ENCODE measurements at regions not wholly inside any gene's neighbourhood (a gene's known extent, or its start where the extent isn't known, plus 50 kb on each side); places are given as distances from the start of the nearest gene placed in this dataset.

DNA sequence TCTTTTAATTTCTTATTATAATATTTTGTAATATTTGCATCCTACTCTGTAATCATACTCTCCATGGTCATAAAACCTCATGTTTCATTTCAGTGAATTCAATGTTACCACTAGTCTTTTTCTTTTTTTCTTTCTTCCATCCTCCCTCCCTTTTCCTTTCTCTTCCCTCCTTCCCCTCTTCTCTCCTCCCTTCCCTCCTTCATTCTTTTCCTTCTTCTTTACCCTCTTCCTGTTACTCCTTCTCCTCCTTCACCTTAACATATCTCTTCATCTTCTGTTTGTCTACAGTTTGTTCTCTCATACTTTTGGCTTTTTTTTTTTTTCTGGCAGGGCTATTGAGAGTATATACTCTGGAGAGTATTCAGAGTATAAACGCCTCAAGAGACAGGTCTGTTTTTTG is 491.6 kb upstream of the ID2 start:
- DNase-seq (ENCODE audit: low spot score) = no peak

DNA sequence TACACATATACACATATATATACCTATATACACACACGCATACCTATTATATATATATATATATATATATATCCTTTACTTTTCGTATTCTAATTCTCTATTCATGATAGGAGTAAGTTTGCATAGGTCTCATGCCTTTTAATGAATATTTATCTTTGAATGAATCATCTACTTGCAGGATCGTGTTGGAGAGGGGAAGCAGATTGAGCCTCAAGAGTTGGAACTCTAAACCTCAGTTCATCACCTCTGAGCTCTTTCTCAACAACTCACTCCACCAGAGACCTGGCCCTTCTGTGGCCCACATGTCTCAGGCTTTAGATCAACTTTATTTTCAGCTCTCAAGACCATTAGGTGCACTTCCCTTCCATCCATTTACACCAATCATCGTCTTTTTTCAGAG is 490.4 kb upstream of the ID2 start:
- DNase-seq (ENCODE audit: low spot score) = no peak

DNA sequence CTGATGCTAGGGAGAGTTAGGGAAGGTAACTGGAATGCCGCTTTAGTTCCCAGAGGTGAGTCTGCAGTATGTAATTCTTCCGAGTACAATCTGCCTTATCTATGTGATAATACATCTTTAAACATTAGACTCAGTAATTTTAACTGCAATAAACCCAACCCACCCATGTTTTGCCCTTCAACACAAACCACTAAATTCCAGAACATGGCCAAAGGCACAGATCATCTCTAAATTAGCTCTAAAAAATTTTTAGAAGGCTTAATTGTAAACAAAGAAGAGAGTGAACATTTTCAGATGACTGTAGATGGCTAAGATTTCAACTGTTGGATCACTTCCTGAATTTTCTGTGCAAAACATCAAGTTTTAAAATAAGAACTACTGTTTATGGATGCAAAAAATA is 488.7 kb upstream of the ID2 start:
- DNase-seq (ENCODE audit: low spot score) = no peak

DNA sequence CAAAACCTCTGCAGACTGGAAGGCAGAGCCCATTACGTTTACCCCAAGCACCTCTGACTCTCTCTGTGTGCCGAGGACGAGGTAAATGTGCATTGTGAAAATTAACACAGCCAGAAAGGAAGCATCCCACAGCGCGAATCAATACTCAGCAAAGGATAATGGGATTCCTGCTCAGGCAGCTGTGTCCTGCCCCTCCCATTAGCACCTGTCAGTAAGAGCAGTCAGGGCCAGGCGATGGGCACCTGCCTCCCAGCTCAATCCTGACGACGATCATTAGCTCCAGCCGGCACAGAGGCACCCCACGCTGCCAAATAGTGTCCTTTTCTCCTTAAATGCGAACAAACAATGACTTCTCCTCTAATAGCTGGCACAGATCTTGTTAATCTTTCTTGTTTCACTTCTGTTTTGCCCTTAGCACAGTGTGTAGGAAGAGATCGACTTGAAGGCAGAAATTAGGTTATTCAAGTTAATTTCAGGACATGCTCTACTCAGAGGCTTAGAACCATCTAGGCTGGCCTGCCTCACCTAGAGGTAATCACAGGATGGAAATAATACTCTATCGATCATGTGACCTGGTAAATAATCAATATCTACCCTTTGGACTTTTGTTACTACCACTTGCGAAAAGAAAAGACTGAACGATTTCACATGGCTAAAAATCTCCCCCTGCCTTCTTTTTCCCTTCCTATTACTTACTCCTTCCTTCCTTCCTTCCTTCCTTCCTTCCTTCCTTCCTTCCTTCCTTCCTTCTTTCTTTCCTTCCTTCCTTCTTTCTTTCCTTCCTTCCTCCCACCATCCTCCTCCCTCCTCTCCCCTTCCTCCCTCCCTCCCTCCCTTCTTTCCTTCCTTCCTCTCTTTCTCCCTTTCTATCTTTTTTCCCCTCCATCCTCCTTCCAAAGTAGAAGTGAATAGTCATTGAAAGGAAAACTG is 487.9 kb upstream of the ID2 start:
- no peak for DNase-seq (ENCODE audit: low spot score)

DNA sequence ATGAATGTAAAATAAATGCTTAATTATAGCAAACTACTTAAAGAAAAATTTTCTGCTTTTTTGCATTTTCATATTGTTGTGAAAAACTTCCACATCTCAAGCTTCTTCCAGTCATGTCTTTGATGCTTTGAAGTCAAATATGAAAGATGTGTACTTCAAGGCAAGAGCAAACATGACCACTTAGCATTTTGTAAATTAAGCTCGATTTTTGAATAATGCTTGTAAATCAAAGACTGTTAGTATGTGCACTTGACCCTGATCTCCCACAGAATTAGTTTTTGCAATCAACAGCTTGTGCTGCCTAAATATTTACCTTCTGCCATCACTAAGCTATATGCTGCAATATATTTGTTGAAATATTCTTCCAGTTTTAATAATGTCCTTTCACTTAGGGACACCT is 486.1 kb upstream of the ID2 start:
- no peak for DNase-seq (ENCODE audit: low spot score)

DNA sequence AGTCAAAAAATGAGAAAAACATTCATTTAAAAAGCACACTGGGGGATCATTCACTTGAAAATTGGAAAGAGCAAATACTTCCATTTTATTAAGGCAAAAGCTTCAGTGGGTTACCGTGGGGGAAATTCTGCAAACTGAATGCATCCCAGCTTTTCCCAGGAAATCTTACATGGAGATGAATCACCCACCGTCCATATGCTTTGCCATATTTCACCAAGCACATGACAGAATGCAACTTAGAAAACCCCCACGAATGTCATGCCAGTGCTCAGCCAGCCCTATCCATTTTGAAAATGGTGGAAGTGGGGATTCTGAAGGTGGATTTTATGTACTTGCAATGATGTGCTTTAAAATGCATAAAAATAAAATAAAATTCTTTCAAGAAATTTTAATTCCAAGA is 485.5 kb upstream of the ID2 start:
- no peak for DNase-seq (ENCODE audit: low spot score)

DNA sequence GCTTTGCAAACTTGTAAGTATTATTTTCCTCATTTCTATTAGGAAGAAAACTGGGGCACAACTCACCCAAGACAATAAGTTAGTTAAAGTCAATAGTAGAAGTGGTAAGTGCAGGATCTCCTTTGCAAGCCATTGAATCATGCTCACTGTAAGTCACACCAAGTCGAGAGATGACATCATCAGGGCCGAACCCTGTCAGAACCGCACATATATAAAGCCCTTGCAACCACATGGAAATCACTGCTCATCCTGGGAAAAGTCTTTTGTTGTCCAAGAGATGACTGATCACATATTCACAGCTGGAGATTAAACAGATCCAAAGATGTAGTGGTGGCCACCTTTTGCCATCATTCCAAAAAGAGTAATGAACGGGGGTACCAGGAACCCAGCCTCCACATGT is 484.8 kb upstream of the ID2 start:
- no peak for DNase-seq (ENCODE audit: low spot score)

DNA sequence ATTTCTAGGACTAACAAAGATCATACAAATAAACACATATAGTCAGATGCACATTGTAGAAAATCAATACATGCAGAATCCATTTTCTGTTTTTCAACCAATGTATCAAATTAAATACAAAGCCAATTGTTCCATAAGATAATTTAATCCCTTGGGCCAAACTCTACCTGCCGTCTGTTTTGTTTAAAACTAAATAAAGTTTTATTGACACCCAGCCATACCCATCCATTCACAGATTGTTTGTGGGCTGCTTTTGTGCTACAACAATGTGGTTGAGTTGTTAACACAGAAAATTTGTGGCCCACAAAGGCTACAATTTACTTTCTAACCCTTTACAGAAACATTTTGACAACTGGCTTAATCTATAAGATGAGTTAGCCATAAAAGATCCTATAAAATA is 484.0 kb upstream of the ID2 start:
- no peak for DNase-seq (ENCODE audit: low spot score)

DNA sequence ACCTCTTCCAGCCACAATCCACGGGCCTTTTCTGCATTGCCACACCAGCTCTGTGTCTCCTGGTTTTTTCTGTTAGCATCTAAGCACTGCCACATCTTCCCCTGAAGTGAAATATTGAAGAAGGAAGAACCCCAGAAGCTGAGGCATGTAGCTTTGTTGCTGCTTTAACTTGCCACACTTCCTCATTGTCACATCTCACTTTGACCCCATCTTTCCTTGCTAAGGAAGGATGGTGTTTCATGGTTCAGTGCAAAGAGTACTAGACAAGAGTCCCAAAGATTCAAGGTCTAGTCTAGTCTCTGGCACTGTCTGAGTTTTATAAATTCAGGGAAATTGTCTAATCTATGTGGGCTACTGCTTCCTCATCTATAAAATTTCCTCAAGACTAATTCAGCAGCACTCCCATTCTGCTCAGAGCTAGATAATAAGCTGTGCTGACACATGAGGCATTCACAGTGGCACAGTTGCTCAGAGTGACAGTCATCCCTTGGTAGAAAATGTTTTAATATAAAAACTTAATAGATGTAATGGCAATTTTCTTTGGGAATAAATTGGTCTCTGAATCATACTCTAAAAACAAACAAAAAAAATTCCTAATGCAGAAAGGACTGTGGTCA is 483.0 kb upstream of the ID2 start:
- no peak for DNase-seq (ENCODE audit: low spot score)

DNA sequence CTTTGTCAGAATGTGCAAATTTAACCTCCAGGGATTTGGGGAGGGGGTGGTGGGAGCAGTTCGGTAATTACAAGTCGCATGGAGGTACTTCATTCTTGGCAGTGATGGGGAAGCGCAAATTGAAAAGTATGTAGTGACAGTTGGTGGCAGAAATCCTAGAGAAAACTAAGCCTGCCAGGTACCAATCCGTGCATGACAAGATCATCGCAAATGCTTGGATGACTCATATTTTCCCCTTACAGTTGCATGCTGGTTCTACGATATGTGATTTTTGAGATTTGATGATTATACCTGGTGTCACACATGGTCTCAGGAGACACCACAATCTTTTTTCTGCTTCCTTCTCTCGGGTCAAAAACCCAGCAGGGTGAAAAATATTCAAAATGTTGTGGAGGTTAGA is 479.7 kb upstream of the ID2 start:
- DNase-seq (ENCODE audit: low spot score) = no peak

DNA sequence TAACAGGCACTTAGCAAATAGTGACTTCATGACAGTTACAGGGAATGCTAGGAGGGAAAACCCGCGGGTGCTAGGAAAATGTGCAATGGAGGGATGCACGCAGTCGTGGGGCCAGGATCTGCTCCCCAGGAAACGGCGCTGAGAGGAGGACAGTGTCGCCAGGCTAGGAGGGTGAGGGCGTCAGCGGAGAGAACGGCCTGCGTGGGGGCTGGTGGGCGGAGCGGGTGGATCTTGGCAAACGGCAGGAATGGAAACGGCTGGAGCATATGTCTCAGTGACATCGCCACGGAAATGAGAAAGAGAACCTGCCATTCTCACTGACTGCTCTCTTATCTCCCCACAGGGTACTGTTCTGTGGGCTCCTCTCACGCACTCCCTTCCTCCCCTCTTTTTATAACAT is 478.5 kb upstream of the ID2 start:
- DNase-seq (ENCODE audit: low spot score) = no peak

DNA sequence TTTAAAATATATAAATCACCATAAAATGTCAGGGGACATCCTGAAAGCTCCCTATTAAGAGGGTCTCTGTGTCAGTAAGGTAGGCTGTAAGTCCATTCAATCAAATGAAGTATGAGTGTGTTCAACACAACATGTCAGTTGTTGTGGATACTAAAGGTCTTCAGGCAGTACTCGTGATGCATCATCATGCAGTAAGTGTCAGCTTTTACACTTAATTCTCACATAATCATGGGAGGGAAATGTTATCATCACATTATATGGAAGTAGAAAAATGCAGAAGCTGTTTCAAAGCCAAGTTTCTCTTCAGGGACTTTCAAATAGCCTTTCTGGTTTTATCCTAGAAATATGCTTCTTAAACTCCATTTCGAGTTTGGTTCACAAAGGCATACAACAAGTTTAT is 477.1 kb upstream of the ID2 start:
- DNase-seq (ENCODE audit: low spot score) = no peak

DNA sequence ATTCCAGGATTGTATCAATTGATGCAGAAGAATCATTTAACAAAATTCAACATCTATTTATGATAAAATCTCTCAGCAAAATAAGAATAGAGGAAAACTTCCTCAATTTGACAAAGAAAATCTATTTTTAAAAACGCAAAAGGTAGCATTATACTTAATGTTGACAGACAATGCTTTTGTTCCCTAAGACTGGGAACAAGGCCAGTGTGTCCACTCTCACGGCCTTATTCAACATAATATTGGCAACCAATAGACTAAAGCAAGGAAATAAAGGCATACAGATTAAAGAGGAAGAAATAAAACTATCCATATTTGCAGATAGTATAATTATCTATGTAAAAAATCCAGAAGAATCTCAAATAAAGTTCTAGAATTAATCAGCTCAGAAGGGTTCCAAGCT is 472.4 kb upstream of the ID2 start:
- no peak for DNase-seq (ENCODE audit: low spot score)

DNA sequence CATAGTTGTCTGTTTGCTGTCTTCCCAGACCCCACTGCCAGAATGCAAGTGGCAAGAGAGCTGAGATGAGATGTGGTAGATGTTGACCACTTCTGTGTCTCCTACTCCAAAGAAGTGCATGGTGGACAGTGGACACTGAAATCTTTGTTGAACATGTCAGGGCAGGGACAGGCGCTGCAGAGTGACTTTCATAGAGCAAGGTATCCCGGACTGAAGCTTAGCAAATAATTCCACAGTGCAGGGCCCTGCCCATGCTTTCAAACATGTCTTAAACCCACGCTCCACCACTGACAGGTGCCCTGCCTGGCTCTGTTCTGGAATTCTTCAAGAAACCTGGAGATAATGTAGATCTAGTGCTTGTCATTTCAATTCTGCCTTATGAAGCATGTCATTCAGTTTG is 470.5 kb upstream of the ID2 start:
- no peak for DNase-seq (ENCODE audit: low spot score)

DNA sequence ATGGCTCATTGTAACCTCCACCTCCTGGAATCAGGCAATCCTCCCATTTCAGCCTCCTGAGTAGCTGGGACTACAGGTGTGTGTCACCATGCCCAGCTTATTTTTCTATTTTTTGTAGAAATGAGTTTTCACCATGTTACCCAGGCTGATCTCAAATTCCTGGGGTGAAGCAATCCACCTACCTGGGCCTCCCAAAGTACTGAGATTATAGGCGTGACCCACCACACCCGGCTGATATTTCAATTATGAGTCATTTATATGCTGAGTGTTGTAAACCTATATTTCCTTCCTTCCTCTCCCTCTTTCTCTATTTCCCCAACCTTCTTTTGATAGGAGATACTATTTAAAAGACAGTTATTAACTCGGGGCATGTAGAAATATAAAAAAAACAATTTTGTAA is 469.6 kb upstream of the ID2 start:
- DNase-seq (ENCODE audit: low spot score) = no peak

DNA sequence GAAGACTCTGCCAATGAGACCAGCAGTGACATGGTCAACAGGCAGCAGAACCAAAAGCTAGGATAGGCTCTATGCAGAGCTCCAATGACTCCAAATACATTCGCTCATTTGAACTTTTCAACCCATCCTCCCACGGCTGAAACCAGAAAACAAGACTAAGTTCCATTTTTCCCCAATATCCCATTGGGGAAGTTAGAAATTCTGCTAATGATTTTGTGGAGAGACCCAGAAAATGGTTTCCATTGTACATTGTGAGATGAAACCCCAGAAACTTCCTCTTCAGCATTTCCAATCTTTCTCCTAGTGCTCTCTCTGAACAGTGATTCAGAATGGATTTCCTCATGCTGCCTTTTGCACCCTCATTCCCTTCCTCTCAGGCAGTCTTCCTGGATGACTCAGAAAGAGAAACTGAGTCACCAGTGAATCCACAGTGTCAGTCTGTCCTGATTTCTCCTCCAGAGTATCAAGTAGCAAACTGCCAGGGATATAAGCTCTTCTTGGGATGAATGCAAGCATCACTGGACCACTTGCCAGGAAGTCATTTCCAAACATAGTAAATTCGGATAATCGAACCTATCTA is 467.7 kb upstream of the ID2 start:
- DNase-seq (ENCODE audit: low spot score) = no peak

DNA sequence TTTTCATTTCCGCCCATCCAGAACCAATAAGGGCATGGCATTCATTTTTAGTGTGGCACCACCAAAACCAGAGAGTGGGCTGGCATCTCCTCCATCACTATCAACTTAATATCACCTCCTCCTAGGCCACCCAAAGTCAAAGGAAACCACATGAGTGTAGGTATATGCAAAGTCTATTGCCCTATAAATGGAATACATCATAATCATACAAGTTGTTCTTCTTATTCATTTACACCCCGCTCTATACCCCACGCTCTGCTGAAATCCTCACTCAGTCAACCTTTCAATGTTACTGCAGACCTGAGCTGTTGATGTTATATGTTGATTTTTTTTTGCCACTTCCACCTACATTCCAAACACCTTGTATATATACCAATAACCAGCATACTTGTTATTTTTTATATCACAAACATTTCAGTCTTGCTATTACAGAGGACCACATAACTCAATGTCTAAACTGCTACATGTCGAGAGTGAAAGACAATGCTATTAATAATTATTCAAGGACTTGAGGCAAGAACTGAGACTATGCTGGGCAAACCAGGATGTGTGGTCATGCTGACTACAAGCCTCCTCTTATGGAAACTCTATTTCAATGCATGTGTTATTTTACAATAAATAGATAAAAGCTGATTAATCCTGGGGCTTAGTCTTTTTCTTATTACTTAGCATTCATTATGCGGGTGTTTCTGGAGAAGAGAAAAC is 466.5 kb upstream of the ID2 start:
- DNase-seq (ENCODE audit: low spot score) = no peak

DNA sequence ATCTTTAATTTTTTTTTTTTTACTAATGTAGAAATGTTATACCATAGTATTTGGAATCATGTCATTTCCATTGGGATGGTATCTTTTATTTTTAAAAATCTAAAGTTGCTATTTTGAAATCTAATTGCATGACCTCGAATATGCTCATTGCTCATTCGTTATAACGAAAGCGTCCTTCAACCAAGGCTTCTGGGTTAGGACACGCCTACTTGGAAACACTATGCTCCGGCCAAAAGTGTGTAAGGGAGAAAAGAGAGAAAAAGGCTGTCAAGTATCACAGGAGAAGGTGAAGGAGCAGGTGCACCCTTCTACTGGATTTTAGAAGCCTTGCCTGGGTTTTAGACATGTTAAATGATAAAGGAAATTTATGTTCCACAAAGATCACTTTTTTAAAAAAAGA is 465.9 kb upstream of the ID2 start:
- DNase-seq (ENCODE audit: low spot score) = no peak

DNA sequence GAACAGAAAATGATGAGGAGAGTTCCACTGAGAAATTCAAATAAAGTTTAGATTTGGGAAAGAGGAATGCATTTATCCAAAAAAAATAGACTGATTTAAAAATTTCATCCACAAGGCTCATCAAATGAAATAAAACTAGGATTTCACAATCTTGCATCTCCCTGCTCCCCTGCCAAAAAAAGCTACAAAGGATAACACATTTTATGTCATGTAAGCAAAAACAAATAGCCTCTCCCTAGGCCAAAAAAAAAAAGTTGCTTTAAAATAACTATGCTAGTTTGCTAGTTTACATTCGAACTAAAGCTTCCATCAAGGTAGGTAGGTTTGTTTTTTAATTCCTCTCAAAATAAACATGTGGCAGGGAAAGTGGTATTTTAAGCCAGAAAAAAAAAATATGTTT is 465.5 kb upstream of the ID2 start:
- no peak for DNase-seq (ENCODE audit: low spot score)

DNA sequence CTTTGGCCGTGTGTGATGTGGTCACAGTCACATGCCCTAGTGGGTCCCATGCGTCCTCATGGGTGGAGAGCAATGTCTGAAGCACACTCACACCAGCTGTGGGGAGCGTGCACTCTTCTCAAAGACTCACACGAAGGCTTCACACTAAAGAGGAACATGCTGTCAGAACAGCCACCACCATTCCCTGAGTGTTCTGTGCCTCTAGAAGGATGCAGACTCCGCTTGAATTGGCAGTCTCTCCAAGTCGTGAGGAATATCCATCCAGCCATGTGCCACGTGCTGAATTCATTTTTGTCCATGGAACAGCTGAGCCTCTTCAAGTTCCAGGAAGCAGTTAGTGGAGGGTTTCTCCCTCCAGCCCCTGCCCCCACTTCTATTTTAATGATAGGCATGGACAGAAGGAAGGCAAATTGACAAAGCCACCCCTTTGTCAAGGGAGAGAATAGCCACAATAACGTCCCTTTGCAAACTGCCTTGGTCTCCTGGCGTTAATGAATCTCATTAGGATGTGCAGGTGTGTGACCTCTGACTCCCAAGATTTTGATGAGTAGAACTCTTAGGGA is 464.3 kb upstream of the ID2 start:
- DNase-seq (ENCODE audit: low spot score) = no peak

DNA sequence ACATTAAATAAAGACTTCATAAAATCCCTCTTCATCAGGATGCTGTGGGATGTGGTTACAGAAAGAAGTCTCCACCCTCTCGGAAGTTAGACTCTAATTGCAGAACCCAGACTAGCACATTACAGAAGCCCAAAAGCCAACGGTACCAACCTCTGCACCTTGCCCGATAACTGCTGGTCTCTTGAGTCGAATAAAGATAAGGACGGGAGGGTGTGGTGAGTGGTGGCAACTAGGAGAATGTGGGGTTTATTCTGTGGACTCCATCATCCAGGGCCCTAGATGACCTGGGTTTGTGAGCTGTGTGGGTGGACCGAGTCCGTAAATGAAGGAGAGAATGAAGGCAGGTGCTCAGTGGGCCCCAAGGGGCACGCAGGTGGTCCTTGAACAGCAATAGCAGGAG is 462.8 kb upstream of the ID2 start:
- no peak for DNase-seq (ENCODE audit: low spot score)

Data from HT-29 (cell line).